ENCODE measurements at regions not wholly inside any gene's neighbourhood (a gene's known extent, or its start where the extent isn't known, plus 50 kb on each side); places are given as distances from the start of the nearest gene placed in this dataset.
"Not testable (repeated sequence)": the region's sequence is repeated elsewhere in the genome, so short reads cannot be mapped to it uniquely, and the experiment has no call there.

DNA sequence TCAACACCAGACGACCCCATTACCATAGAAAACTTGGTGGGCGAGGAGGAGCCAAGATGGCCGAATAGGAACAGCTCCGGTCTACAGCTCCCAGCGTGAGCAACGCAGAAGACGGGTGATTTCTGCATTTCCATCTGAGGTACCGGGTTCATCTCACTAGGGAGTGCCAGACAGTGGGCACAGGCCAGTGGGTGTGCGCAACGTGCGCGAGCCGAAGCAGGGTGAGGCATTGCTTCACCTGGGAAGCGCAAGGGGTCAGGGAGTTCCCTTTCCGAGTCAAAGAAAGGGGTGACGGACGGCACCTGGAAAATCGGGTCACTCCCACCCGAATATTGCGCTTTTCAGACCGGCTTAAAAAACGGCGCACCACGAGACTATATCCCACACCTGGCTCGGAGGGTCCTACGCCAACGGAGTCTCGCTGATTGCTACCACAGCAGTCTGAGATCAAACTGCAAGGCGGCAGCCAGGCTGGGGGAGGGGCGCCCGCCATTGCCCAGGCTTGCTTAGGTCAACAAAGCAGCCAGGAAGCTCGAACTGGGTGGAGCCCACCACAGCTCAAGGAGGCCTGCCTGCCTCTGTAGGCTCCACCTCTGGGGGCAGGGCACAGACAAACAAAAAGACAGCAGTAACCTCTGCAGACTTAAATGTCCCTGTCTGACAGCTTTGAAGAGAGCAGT lies 2000.1 kb upstream of the CELF4 start:
- H3K9me3 Mint-ChIP-seq; H3K27me3 ChIP-seq (ENCODE audit: insufficient read depth, low read length, poor library complexity, severe bottlenecking); CTCF ChIA-PET; H3K27me3 Mint-ChIP-seq; POLR2A ChIA-PET; DNase-seq; H3K36me3 Mint-ChIP-seq; H3K27ac Mint-ChIP-seq; H3K36me3 ChIP-seq (ENCODE audit: insufficient read depth, low read length); H3K9me3 ChIP-seq (ENCODE audit: low read length); H3K4me1 ChIP-seq (ENCODE audit: insufficient read depth, low read length); H3K27ac ChIP-seq (ENCODE audit: low read depth, low read length); H3K4me1 Mint-ChIP-seq; H3K4me3 Mint-ChIP-seq; H3K4me3 ChIP-seq (ENCODE audit: low read length): not testable (repeated sequence)

DNA sequence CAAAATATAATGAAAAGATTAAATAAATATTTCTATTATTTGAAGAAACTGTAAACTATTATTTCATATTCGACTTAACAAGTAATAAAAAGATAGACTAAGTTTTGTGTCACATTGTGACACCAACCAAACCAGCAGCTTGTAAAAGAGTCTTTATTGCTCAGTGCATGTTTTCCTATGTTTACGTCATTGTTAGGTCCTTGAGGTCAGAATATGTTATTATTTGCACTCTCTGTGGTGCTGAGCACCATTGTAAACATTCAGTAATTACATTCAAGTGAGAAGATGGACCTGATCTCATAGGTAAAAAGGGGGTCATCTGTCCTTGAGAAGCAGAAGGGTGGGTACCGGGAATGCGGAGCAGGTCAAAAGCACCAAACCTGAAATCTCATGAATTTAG lies 1999.1 kb upstream of the CELF4 start:
- Mint-ChIP-seq H3K9me3 (peaks cover 6 to 13% (median 8%) of the 10 kb centered on the region in 5 donors), H3K27ac (no peak overlapping the region), H3K4me1 (no peaks in the 10 kb centered on the region), H3K27me3 (peaks cover 0 to 2% of the 10 kb centered on the region in 2 donors), H3K4me3 (no peak overlapping the region), H3K36me3 (no peaks in the 10 kb centered on the region)
- POLR2A ChIA-PET, result no interaction called here
- Histone ChIP-seq H3K9me3 (ENCODE audit: low read length) (no peaks in the 10 kb centered on the region), H3K4me1 (ENCODE audit: insufficient read depth, low read length) (no peaks in the 10 kb centered on the region), H3K27ac (ENCODE audit: low read depth, low read length) (no peak overlapping the region), H3K27me3 (ENCODE audit: insufficient read depth, low read length, poor library complexity, severe bottlenecking) (no peaks in the 10 kb centered on the region), H3K36me3 (ENCODE audit: insufficient read depth, low read length) (no peaks in the 10 kb centered on the region), H3K4me3 (ENCODE audit: low read length) (no peak overlapping the region)
- no peak for DNase-seq
- CTCF ChIA-PET, result no interaction called here

DNA sequence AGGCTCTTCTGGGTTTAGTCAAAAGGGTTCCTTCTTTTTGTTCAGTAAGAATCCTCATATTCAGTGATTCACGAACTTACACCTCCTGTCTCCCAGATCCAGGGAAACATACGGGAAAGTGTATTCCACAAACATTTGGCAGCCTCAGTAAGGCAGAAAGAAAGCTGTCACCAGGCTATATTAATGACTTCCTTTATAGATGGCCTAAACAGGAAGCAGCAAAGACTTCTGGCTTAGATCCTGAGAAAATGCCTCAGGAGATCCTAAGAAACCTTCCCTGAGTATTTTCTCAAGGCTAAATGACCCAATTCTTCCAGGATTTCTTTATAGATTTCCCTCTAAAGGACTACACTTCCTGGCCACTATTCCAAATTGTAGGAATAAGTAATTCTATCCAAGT lies 1995.5 kb upstream of the CELF4 start:
- Mint-ChIP-seq H3K4me3 (no peak overlapping the region), H3K27ac (no peak overlapping the region), H3K9me3 (peaks cover 8 to 13% (median 9%) of the 10 kb centered on the region in 5 donors), H3K36me3 (no peaks in the 10 kb centered on the region), H3K4me1 (no peaks in the 10 kb centered on the region), H3K27me3 (peaks cover 0 to 2% of the 10 kb centered on the region in 2 donors)
- no peaks in the 10 kb centered on the region for H3K36me3 ChIP-seq (ENCODE audit: insufficient read depth, low read length)
- H3K27ac ChIP-seq (ENCODE audit: low read depth, low read length), result no peak overlapping the region
- H3K27me3 ChIP-seq (ENCODE audit: insufficient read depth, low read length, poor library complexity, severe bottlenecking), result no peaks in the 10 kb centered on the region
- H3K4me3 ChIP-seq (ENCODE audit: low read length), result no peak overlapping the region
- H3K9me3 ChIP-seq (ENCODE audit: low read length), result no peaks in the 10 kb centered on the region
- DNase-seq, result no peak
- POLR2A ChIA-PET, result no interaction called here
- CTCF ChIA-PET, result no interaction called here
- H3K4me1 ChIP-seq (ENCODE audit: insufficient read depth, low read length), result no peaks in the 10 kb centered on the region

GRCh38 chr18:39558658-39559057 lies 1993.1 kb upstream of the CELF4 start:
- DNase-seq, result no peak
- no peak overlapping the region for H3K27ac ChIP-seq (ENCODE audit: low read depth, low read length)
- H3K4me3 ChIP-seq (ENCODE audit: low read length), result no peak overlapping the region
- H3K4me1 ChIP-seq (ENCODE audit: insufficient read depth, low read length), result no peaks in the 10 kb centered on the region
- no peaks in the 10 kb centered on the region for H3K4me1 Mint-ChIP-seq
- peaks cover 0 to 2% of the 10 kb centered on the region in 2 donors for H3K27me3 Mint-ChIP-seq
- H3K4me3 Mint-ChIP-seq, result no peak overlapping the region
- no peaks in the 10 kb centered on the region for H3K9me3 ChIP-seq (ENCODE audit: low read length)
- no peaks in the 10 kb centered on the region for H3K36me3 ChIP-seq (ENCODE audit: insufficient read depth, low read length)
- ChIA-PET CTCF (no interaction called here), POLR2A (no interaction called here)
- peaks cover 1 to 12% (median 5%) of the 10 kb centered on the region in 5 donors for H3K9me3 Mint-ChIP-seq
- no peaks in the 10 kb centered on the region for H3K27me3 ChIP-seq (ENCODE audit: insufficient read depth, low read length, poor library complexity, severe bottlenecking)
- H3K36me3 Mint-ChIP-seq, result no peaks in the 10 kb centered on the region
- no peak overlapping the region for H3K27ac Mint-ChIP-seq

GRCh38 chr18:39555496-39555895 lies 1989.9 kb upstream of the CELF4 start:
- Histone ChIP-seq H3K27ac (ENCODE audit: low read depth, low read length) (no peak overlapping the region), H3K4me1 (ENCODE audit: insufficient read depth, low read length) (no peaks in the 10 kb centered on the region), H3K36me3 (ENCODE audit: insufficient read depth, low read length) (no peaks in the 10 kb centered on the region), H3K27me3 (ENCODE audit: insufficient read depth, low read length, poor library complexity, severe bottlenecking) (no peaks in the 10 kb centered on the region), H3K9me3 (ENCODE audit: low read length) (no peaks in the 10 kb centered on the region), H3K4me3 (ENCODE audit: low read length) (no peak overlapping the region)
- H3K36me3 Mint-ChIP-seq, result no peaks in the 10 kb centered on the region
- no peaks in the 10 kb centered on the region for H3K4me1 Mint-ChIP-seq
- POLR2A ChIA-PET, result no interaction called here
- H3K27ac Mint-ChIP-seq, result no peak overlapping the region
- CTCF ChIA-PET, result no interaction called here
- no peaks in the 10 kb centered on the region for H3K27me3 Mint-ChIP-seq
- no peak for DNase-seq
- H3K9me3 Mint-ChIP-seq, result peaks cover 3 to 27% (median 13%) of the 10 kb centered on the region in 5 donors
- H3K4me3 Mint-ChIP-seq, result no peak overlapping the region

DNA sequence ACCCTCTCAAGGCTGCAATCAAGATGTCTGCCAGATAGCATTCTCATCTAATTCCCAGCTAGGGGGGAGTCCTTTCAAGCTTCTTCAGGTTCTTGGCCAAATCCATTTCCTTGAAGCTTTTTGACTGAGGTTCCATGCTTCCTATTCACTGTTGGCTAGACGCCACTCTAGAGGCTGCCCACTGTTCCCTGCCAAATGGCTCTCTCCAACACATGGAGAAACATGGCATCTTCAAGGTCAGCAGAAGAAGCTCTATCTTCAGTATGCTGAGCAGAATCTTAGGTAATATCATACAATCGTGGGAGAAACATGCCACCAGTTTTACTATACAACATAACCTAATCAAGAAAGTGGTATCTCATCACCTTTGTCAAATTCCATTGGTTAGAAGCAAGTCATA lies 1985.1 kb upstream of the CELF4 start:
- Histone ChIP-seq H3K27me3 (ENCODE audit: insufficient read depth, low read length, poor library complexity, severe bottlenecking) (no peaks in the 10 kb centered on the region), H3K4me1 (ENCODE audit: insufficient read depth, low read length) (no peaks in the 10 kb centered on the region), H3K27ac (ENCODE audit: low read depth, low read length) (no peak overlapping the region), H3K4me3 (ENCODE audit: low read length) (no peak overlapping the region), H3K36me3 (ENCODE audit: insufficient read depth, low read length) (no peaks in the 10 kb centered on the region), H3K9me3 (ENCODE audit: low read length) (no peaks in the 10 kb centered on the region)
- POLR2A ChIA-PET, result no interaction called here
- H3K27ac Mint-ChIP-seq, result no peak overlapping the region
- H3K27me3 Mint-ChIP-seq, result no peaks in the 10 kb centered on the region
- peaks cover 0 to 47% (median 11%) of the 10 kb centered on the region in 5 donors for H3K9me3 Mint-ChIP-seq
- no peak overlapping the region for H3K4me3 Mint-ChIP-seq
- DNase-seq, result no peak
- H3K36me3 Mint-ChIP-seq, result no peaks in the 10 kb centered on the region
- H3K4me1 Mint-ChIP-seq, result no peaks in the 10 kb centered on the region
- CTCF ChIA-PET, result no interaction called here

GRCh38 chr18:39549144-39549543 lies 1983.5 kb upstream of the CELF4 start:
- ChIA-PET CTCF (no interaction called here), POLR2A (no interaction called here)
- Mint-ChIP-seq H3K4me1 (no peaks in the 10 kb centered on the region), H3K4me3 (no peak overlapping the region), H3K9me3 (peaks cover 3 to 41% (median 8%) of the 10 kb centered on the region in 5 donors), H3K27me3 (no peaks in the 10 kb centered on the region), H3K27ac (no peak overlapping the region), H3K36me3 (no peaks in the 10 kb centered on the region)
- H3K36me3 ChIP-seq (ENCODE audit: insufficient read depth, low read length), result no peaks in the 10 kb centered on the region
- no peaks in the 10 kb centered on the region for H3K4me1 ChIP-seq (ENCODE audit: insufficient read depth, low read length)
- H3K4me3 ChIP-seq (ENCODE audit: low read length), result no peak overlapping the region
- H3K27ac ChIP-seq (ENCODE audit: low read depth, low read length), result no peak overlapping the region
- no peaks in the 10 kb centered on the region for H3K27me3 ChIP-seq (ENCODE audit: insufficient read depth, low read length, poor library complexity, severe bottlenecking)
- no peak for DNase-seq
- H3K9me3 ChIP-seq (ENCODE audit: low read length), result no peaks in the 10 kb centered on the region

GRCh38 chr18:39531659-39532058 lies 1966.1 kb upstream of the CELF4 start:
- H3K4me1 ChIP-seq (ENCODE audit: insufficient read depth, low read length), result no peaks in the 10 kb centered on the region
- ChIA-PET POLR2A (no interaction called here), CTCF (no interaction called here)
- Mint-ChIP-seq H3K4me3 (no peak overlapping the region), H3K9me3 (peaks cover 0 to 31% (median 3%) of the 10 kb centered on the region in 5 donors), H3K36me3 (peaks cover 0 to 2% (median 0%) of the 10 kb centered on the region in 3 donors), H3K4me1 (no peaks in the 10 kb centered on the region), H3K27me3 (no peaks in the 10 kb centered on the region), H3K27ac (no peak overlapping the region)
- H3K9me3 ChIP-seq (ENCODE audit: low read length), result no peaks in the 10 kb centered on the region
- no peaks in the 10 kb centered on the region for H3K27me3 ChIP-seq (ENCODE audit: insufficient read depth, low read length, poor library complexity, severe bottlenecking)
- H3K27ac ChIP-seq (ENCODE audit: low read depth, low read length), result no peak overlapping the region
- H3K36me3 ChIP-seq (ENCODE audit: insufficient read depth, low read length), result no peaks in the 10 kb centered on the region
- no peak overlapping the region for H3K4me3 ChIP-seq (ENCODE audit: low read length)
- no peak for DNase-seq

DNA sequence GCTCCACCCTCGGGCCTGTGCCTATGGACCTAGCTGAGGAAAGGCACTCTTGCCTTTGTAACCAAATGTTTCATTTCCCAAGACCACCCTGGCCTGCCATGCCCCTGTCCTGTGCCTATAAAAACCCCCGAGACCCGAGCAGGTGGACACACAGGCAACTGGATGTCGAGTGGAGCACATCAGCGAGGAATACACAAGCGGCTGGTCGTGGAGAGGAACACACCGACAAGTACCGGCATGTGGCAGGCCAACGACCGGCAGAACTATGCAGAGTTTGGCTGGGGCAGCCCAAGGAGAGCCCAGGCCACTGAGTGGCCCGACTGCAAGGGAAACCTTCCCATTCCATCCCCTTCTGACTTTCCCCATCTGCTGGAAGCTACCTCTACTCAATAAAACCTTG lies 1963.8 kb upstream of the CELF4 start:
- H3K36me3 ChIP-seq (ENCODE audit: insufficient read depth, low read length), result no peaks in the 10 kb centered on the region
- no peaks in the 10 kb centered on the region for H3K4me1 ChIP-seq (ENCODE audit: insufficient read depth, low read length)
- Mint-ChIP-seq H3K4me1 (no peaks in the 10 kb centered on the region), H3K36me3 (peaks cover 0 to 2% (median 0%) of the 10 kb centered on the region in 3 donors), H3K4me3 (no peak overlapping the region), H3K27ac (no peak overlapping the region), H3K27me3 (no peaks in the 10 kb centered on the region), H3K9me3 (peaks cover 0 to 39% (median 3%) of the 10 kb centered on the region in 5 donors)
- ChIA-PET CTCF (no interaction called here), POLR2A (no interaction called here)
- no peaks in the 10 kb centered on the region for H3K27me3 ChIP-seq (ENCODE audit: insufficient read depth, low read length, poor library complexity, severe bottlenecking)
- H3K27ac ChIP-seq (ENCODE audit: low read depth, low read length), result no peak overlapping the region
- H3K9me3 ChIP-seq (ENCODE audit: low read length), result no peaks in the 10 kb centered on the region
- no peak overlapping the region for H3K4me3 ChIP-seq (ENCODE audit: low read length)
- no peak for DNase-seq

All from CD8-positive, alpha-beta memory T cell (primary cell).